Right renal cortex interstitium (tissue), 3 donors: ENCODE measurements at regions not wholly inside any gene's neighbourhood (a gene's known extent, or its start where the extent isn't known, plus 50 kb on each side); places are given as distances from the start of the nearest gene placed in this dataset.
A peak's percentile ranks its signal among the peaks of the same experiment; 100 is the strongest.

Experiments
- DNase-seq, 3 donors: peaks; one replicate each; pipeline ENCODE4 v3.0.0-alpha.2; 2013; ENCODE audit warnings: low read depth in 3 of 3, low spot score in 2 of 3

DNA sequence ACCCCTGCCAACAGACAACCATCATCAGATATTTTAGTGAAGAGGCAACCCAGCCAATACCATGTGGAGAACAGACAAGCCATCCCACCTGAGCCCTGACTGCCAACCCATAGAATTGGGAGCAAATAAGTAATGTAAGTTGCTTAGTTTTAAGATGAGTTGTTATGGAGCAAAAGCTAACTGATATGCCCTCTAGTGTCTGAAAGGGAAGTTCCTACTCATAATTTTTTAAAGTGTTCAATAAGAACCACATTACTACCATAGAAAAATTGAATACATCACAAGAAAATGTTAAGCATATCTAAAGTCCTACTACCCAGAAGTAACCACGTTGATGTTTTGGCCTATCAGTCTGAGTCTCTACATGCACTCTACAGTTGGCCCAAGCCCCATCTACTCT, 50.8 kb upstream of the SLC36A4 start:
- DNase-seq, result no peak

DNA sequence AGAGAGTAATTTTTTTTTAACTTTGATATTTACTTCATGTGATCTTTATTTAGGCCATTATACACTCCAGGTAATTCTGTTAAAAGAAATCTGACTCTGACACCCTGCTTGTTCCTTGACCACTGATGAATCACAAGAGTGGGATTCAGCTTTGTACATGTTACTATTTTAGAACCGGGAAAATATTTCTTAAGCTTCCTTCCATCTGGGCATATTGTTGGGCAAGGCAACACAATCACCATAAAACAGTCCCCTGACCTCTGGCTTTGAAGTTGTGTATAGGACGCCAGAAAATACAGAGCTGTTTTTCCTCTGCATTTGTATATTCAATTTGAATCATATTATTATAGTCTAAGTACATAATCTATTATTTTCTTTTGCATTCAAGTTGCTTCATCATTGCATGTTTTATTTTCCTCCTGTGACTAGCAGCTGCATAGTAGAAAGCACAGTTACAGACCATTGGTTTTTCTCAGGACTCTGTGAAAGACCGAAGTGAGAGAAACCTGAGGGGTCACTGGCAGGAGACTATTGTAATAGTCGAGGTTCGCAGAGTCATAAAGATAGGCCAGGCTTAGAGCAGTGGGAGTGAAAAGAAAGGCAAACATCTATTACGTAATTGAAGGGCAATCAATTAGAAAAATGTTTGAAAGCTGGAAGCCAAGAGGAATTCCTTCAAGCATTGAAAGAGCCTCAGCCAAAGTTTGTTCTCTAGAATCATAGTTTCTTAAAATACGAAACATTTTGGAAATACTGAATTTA, 51.8 kb upstream of the SLC36A4 start:
- DNase-seq, result no peak

DNA sequence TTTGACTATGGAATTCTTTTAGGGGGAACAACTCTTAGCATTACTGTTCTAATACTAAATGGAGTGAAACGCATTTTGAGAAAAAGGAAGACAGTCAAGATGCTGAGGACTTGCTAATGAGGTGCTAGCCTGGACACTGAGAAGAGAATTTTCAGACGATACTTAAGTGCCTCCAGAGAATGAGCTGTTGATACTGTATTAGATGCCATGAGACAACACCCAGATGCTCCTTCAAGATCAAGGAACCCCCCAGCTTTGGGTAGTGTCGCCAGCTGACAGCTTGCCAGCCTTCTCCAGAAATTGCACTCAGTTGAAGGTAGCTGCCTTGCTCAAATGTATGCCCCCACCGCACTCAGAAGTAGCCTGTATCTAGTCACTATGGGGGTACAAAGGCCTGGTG, 52.5 kb upstream of the SLC36A4 start:
- no peak for DNase-seq

DNA sequence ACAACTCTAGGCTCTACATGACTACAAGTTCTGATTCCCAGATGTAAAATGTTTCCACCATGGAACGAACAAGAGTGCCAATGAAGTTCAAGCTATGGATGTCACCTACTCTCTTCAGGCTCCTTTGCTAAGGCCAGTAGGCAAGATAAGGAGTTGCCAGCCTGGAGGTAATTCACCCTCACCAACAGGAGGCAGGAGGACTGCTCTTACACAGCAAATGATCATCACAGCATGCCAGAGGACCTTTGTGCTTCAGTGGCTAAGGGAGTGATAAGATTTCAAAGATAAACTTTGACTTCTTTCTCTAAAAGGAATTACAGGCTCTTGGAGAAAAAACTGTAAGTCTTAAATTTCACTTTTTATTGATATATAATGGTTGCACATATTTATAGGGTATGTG, 54.1 kb upstream of the SLC36A4 start:
- no peak for DNase-seq

DNA sequence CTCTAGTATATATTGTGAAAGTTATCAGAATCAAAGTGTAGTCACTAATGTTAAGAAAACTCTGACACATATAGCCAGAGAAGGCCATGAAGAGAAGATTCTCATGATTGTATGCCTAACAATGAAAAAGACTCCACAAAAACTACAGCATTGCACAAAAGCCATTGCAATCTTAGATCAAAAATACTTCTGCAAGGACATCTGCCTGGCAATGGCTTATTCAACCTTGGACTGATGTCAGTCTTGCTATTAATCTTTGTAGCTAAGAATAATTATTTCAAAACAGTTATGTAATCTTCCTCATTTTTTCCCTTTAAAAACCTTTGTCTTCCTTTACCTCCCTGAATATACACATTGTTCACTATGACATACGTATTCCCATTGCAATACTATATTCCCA, 55.3 kb upstream of the SLC36A4 start:
- DNase-seq, result no peak

DNA sequence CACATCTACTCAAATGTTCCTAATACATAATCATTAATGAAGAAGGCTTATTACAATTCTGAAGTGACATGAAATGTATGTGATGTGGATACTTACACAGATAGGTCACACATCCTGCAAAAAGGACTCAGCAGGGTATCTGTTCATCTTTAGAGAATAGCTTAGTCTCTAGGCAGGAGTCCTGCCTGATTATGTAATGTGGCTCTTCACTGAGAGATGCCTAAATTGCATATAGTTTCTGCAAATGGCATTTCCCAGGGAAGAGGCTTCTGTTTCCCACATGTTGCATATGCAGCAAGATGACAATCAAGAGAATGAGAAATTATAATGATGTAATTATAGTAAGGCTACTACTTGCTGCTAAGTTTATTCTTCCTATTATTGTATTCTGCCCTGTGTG, 58.8 kb upstream of the SLC36A4 start:
- DNase-seq, result no peak

DNA sequence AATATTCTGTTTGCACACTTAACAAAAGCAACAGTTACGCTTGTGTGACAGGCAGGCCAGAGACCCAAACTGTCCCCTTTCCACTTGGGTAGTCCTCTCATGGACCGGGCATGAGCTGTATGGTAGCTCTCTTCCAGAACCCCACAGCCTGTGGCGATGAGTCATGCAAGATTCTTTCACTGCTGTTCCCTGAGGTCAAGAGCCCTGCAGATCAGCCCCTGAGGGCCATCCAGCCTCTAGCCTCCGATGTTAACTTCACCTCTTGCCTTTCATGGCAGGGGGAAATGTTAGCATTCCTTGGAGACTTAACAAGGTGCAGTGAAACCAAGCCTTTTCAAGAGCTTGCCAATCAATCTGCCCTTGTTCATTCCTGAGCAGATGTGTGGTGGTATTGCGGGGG, 63.2 kb upstream of the DEUP1 start:
- no peak for DNase-seq

DNA sequence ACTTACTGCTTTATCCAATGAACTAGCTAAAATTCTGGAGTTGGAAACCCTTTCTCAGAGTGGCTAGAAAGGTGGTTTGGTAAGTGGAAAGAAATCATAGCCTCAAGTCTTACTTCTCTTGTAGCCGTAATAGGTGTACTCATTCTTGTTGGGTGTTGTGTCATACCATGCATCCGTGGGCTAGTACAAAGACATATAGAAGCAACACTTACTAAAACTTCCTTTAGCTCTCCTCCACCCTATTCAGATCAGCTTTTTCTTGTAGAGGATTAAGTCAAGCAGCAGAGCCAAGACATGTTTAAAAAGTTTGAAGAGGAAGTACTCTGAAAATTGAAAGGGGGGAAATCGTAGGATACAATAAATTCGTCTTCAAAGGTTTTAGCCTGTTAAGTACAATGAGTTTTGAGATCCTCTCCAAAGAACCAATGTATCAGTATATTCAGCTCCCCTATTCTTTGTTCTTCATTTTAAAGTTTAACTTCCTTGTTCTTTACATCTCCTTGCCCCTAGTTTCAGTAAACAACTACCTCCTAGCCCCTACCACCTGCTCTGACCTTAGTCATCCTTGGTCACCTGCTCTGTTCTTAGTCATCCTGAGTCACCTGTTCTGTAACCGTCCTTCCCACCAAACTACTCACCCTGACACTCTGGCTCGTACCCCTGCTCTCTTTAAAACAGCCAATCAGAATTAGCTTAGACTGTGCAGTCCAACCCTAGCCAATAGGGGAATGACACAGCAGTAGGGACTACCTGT, 62.1 kb upstream of the DEUP1 start:
- no peak for DNase-seq

DNA sequence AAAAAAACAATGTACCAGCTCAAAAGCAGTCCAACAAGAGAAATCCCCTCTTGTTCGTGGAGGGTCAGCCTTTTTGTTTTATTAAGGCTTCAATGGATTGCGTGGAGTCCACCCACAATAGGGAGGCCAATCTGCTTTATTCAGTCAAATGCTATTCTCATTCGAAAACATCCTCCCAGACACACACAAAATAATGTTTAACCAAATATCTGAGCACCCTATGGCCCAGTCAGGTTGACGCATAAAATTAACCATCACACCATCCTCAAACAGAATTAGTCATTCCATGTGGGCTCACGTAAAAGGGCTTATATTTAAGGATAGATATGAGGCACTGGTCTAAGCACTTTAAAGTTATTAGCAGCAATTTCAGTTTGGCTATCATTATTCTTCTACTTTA, 58.9 kb upstream of the DEUP1 start:
- no peak for DNase-seq

DNA sequence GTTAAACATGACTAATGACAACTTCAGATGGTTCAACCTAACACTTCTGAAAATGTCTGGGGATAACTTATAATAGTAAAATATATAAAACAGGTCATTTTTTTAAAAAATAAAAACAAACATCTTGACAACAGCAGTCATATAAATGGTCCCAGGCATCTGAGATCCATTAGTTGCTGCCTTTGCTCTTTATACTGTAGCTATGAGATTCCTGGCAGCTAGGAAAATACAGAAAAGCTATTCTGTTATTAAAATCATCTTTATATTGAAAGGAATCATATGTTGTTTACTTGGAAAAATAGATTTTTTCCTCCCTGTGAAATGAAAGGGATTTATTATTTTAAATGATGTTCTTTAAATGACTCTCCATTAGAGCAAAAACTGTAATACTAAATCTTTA, 55.7 kb upstream of the DEUP1 start:
- no peak for DNase-seq

DNA sequence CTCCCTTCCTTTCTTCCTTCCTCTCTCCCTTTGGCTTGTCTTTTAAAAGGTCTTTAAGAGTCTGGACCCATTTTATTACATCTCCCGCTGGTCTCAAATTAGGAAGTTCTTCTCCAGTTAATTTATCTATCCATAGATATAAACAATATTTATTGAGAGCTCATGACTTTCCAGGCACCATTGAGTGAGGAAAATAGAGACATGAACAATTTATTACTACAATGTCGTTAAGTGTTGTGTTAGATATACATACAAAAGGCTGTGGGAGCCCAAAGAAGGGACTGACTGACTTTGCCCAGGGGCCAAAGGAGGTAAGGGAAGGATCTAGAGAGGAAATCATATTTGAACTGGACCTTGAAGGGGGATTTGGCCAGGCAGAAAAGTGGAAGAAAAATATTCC, 51.6 kb upstream of the DEUP1 start:
- no peak for DNase-seq

DNA sequence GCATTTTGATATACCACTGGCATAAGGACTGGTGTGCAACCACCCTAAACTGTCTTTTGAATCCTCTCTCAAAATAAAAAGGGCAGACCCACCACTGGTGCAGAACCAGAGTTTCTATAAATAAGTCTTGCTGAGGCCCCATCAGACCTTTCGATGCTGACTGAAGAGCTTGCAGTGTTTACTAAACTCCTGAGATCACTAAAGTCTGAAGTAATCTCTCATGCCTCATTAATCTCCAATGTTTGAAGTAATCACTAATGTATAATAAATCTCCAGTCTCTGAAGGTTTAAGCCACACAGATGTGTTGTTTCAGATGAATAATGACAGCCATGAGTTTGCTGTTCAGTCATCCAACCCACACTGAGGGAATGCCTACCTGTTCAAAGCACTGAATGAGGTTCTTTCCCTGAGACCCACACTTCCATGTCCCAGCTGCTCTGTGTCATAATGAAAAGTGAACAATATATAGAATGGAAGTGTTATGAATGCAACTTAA, 50.6 kb upstream of the DEUP1 start:
- peak; percentile 51 to 67 (median 64) for DNase-seq
